Neuronal stem cell (in vitro differentiated cells): ENCODE measurements at regions not wholly inside any gene's neighbourhood (a gene's known extent, or its start where the extent isn't known, plus 50 kb on each side); places are given as distances from the start of the nearest gene placed in this dataset.

ENCODE experiments used
- DNase-seq: peaks from one replicate; pipeline ENCODE4 v3.0.0-alpha.2; 2013; ENCODE audit warnings: low spot score
- H2AFZ ChIP-seq: one replicate; pipeline ENCODE4 v1.6.1; 2013; ENCODE audit warnings: mild to moderate bottlenecking, low read length, inconsistent platforms
- H2AK5ac ChIP-seq: 2 replicates; pipeline ENCODE4 v1.6.1; 2013; ENCODE audit warnings: low read depth, mild to moderate bottlenecking, inconsistent platforms, low read length, moderate library complexity, mixed read lengths
- H2BK120ac ChIP-seq: 2 replicates; pipeline ENCODE4 v1.6.1; 2013; ENCODE audit warnings: low read depth, mild to moderate bottlenecking, inconsistent platforms, low read length, moderate library complexity, mixed read lengths
- H2BK12ac ChIP-seq: one replicate; pipeline ENCODE4 v1.6.1; 2013; ENCODE audit warnings: low read length, inconsistent platforms
- H2BK15ac ChIP-seq: 2 replicates; pipeline ENCODE4 v1.6.1; 2013; ENCODE audit warnings: mild to moderate bottlenecking, low read length, inconsistent platforms, mixed read lengths
- H2BK5ac ChIP-seq: one replicate; pipeline ENCODE4 v1.6.1; 2013; ENCODE audit warnings: inconsistent platforms, mild to moderate bottlenecking, low read length, moderate library complexity
- H3K14ac ChIP-seq: one replicate; pipeline ENCODE4 v1.6.1; 2013; ENCODE audit warnings: low read length, inconsistent platforms
- H3K18ac ChIP-seq: 2 replicates; pipeline ENCODE4 v1.6.1; 2013; ENCODE audit warnings: low read length, inconsistent platforms
- H3K23ac ChIP-seq: 2 replicates; pipeline ENCODE4 v1.6.1; 2013; ENCODE audit warnings: low read depth, mild to moderate bottlenecking, mixed read lengths, low read length, inconsistent platforms; ENCODE audit not compliant: poor library complexity
- H3K27ac ChIP-seq: replicated peaks from 3 replicates; pipeline ENCODE4 v1.5.1; 2013; ENCODE audit warnings: low read length, inconsistent platforms
- H3K27me3 ChIP-seq, 3 experiments: 2 replicates each; pipeline ENCODE4 v1.6.1; 2013; ENCODE audit warnings: low read length in 3 of 3, mild to moderate bottlenecking in 2 of 3, inconsistent platforms in 1 of 3, low read depth in 1 of 3, mixed read lengths in 1 of 3, moderate library complexity in 1 of 3; ENCODE audit not compliant: control insufficient read depth in 3 of 3, insufficient read depth in 3 of 3
- H3K36me3 ChIP-seq, 2 donors: replicated peaks in 1 of 2; 2 replicates each; pipeline ENCODE4 v1.6.1; 2013; ENCODE audit warnings: low read length in 2 of 2; ENCODE audit not compliant: control insufficient read depth in 2 of 2, insufficient read depth in 2 of 2
- H3K4ac ChIP-seq: 2 replicates; pipeline ENCODE4 v1.6.1; 2013; ENCODE audit warnings: inconsistent platforms, mild to moderate bottlenecking, low read length, moderate library complexity
- H3K4me1 ChIP-seq, 2 donors: 1 replicate in 1 of 2; 2 replicates in 1 of 2; pipeline ENCODE4 v1.6.1; 2013; ENCODE audit warnings: low read length in 2 of 2, low read depth in 1 of 2; ENCODE audit not compliant: control insufficient read depth in 2 of 2, insufficient read depth in 1 of 2
- H3K4me2 ChIP-seq: one replicate; pipeline ENCODE4 v1.6.1; 2013; ENCODE audit warnings: mild to moderate bottlenecking, low read length, inconsistent platforms; ENCODE audit not compliant: insufficient read depth, poor library complexity, severe bottlenecking
- H3K4me3 ChIP-seq, 2 donors: 2 replicates each; pipeline ENCODE4 v1.5.1; 2013; ENCODE audit warnings: low read length in 2 of 2, mild to moderate bottlenecking in 2 of 2, inconsistent platforms in 1 of 2, moderate library complexity in 1 of 2
- H3K79me1 ChIP-seq: one replicate; pipeline ENCODE4 v1.6.1; 2013; ENCODE audit warnings: low read depth, mild to moderate bottlenecking, inconsistent platforms, low read length, moderate library complexity
- H3K9ac ChIP-seq: one replicate; pipeline ENCODE4 v1.6.1; 2013; ENCODE audit warnings: mild to moderate bottlenecking, low read depth, low read length, inconsistent platforms; ENCODE audit not compliant: poor library complexity
- H3K9me3 ChIP-seq, 2 donors: replicated peaks in 1 of 2; 2 replicates each; pipeline versions ENCODE3 to v1.6.1; 2013; ENCODE audit warnings: low read length in 2 of 2, mild to moderate bottlenecking in 2 of 2, inconsistent platforms in 1 of 2, low read depth in 1 of 2, mixed read lengths in 1 of 2, moderate library complexity in 1 of 2; ENCODE audit not compliant: control insufficient read depth in 2 of 2, insufficient read depth in 1 of 2
- H4K8ac ChIP-seq: one replicate; pipeline ENCODE4 v1.6.1; 2013; ENCODE audit warnings: low read depth, mild to moderate bottlenecking, inconsistent platforms, low read length, moderate library complexity
- H4K91ac ChIP-seq: one replicate; pipeline ENCODE4 v1.6.1; 2013; ENCODE audit warnings: low read length, low read depth, mild to moderate bottlenecking, inconsistent platforms; ENCODE audit not compliant: poor library complexity
- WGBS, 2 donors: extraction: QIAGEN DNeasy Blood & Tissue Kit; methylation state at CpG; one replicate each; pipeline ENCODE4 v1.1.7; 2013; ENCODE audit warnings: missing lambda C conversion rate in 2 of 2, mixed read lengths in 1 of 2; ENCODE audit not compliant: insufficient read length in 2 of 2, insufficient replicate concordance in 1 of 2; ENCODE audit errors: extremely low coverage in 2 of 2; 5-methylcytosine and 5-hydroxymethylcytosine counted together

GRCh38 chr9:13963005-13963653 is 350.8 kb downstream of the NFIB start:
- WGBS, 2 donors = no CpG with 5 or more reads among the region's 3 CpGs
- no peak overlapping the region for H2BK120ac ChIP-seq
- no peak overlapping the region for H2AFZ ChIP-seq

GRCh38 chr9:13962006-13962405 is 351.9 kb downstream of the NFIB start:
- Histone ChIP-seq H3K4me2 (no peak overlapping the region), H3K9ac (no peak overlapping the region), H3K36me3 (no peaks in the 10 kb centered on the region), H3K9me3 (no peaks in the 10 kb centered on the region), H3K4ac (no peak overlapping the region), H2BK5ac (no peak overlapping the region), H2AFZ (no peak overlapping the region), H2BK12ac (no peak overlapping the region), H3K18ac (no peak overlapping the region), H4K91ac (no peak overlapping the region), H3K27me3 (no peaks in the 10 kb centered on the region), H2BK15ac (no peak overlapping the region), H3K79me1 (no peaks in the 10 kb centered on the region), H3K4me1 (peaks cover under 1 to 6% of the 10 kb centered on the region in 2 donors), H3K4me3 (no peak overlapping the region), H4K8ac (no peak overlapping the region), H2AK5ac (no peak overlapping the region), H3K14ac (no peak overlapping the region), H2BK120ac (no peak overlapping the region), H3K27ac (no peak overlapping the region), H3K23ac (no peak overlapping the region)
- no CpG with 5 or more reads among the region's 6 CpGs for WGBS, 2 donors
- DNase-seq = no peak

More at GRCh38 chr9:13963005-13963653, 350.8 kb downstream of the NFIB start:
- H2BK15ac ChIP-seq = no peak overlapping the region
- no peak overlapping the region for H4K8ac ChIP-seq
- no peak overlapping the region for H2BK5ac ChIP-seq
- no peak overlapping the region for H3K18ac ChIP-seq
- H3K27me3 ChIP-seq = no peaks in the 10 kb centered on the region
- H2AK5ac ChIP-seq = no peak overlapping the region
- no peaks in the 10 kb centered on the region for H3K36me3 ChIP-seq
- no peak overlapping the region for H3K27ac ChIP-seq
- DNase-seq = no peak
- no peaks in the 10 kb centered on the region for H3K79me1 ChIP-seq
- H3K9me3 ChIP-seq = no peaks in the 10 kb centered on the region
- H3K4me3 ChIP-seq = no peak overlapping the region
- no peak overlapping the region for H3K4ac ChIP-seq
- no peak overlapping the region for H4K91ac ChIP-seq
- no peak overlapping the region for H3K4me2 ChIP-seq
- no peak overlapping the region for H3K23ac ChIP-seq
- no peak overlapping the region for H3K14ac ChIP-seq
- H2BK12ac ChIP-seq = no peak overlapping the region
- H3K9ac ChIP-seq = no peak overlapping the region
- H3K4me1 ChIP-seq = peaks cover 3 to 11% of the 10 kb centered on the region in 2 donors

- Histone ChIP-seq H3K4me2 (no peak overlapping the region), H3K4ac (no peak overlapping the region), H2AFZ (no peak overlapping the region), H4K91ac (no peak overlapping the region), H3K27me3 (no peaks in the 10 kb centered on the region), H3K9ac (no peak overlapping the region), H2BK15ac (no peak overlapping the region), H4K8ac (no peak overlapping the region), H3K23ac (no peak overlapping the region), H3K18ac (no peak overlapping the region), H2BK12ac (no peak overlapping the region), H2AK5ac (no peak overlapping the region), H3K14ac (no peak overlapping the region), H3K79me1 (no peaks in the 10 kb centered on the region), H2BK120ac (no peak overlapping the region), H3K4me3 (no peak overlapping the region), H3K27ac (no peak overlapping the region), H3K36me3 (no peaks in the 10 kb centered on the region), H3K4me1 (peaks cover 0 to 1% of the 10 kb centered on the region in 2 donors), H2BK5ac (no peak overlapping the region), H3K9me3 (no peaks in the 10 kb centered on the region)
- no peak for DNase-seq
- WGBS, 2 donors = no CpG with 5 or more reads among the region's 11 CpGs
Measured at GRCh38 chr9:13960011-13960765, 353.8 kb downstream of the NFIB start.

- H3K4me2 ChIP-seq = no peak overlapping the region
- H3K4ac ChIP-seq = no peak overlapping the region
- H3K9me3 ChIP-seq = no peaks in the 10 kb centered on the region
- no peak overlapping the region for H4K8ac ChIP-seq
- no peaks in the 10 kb centered on the region for H3K27me3 ChIP-seq
- no peak overlapping the region for H2BK120ac ChIP-seq
- no peak overlapping the region for H2AK5ac ChIP-seq
- no peak overlapping the region for H2BK15ac ChIP-seq
- no peak overlapping the region for H3K4me3 ChIP-seq
- no peak overlapping the region for H2BK12ac ChIP-seq
- no peaks in the 10 kb centered on the region for H3K79me1 ChIP-seq
- no peak overlapping the region for H3K23ac ChIP-seq
- no peak overlapping the region for H3K14ac ChIP-seq
- no peak overlapping the region for H4K91ac ChIP-seq
- H3K36me3 ChIP-seq = no peaks in the 10 kb centered on the region
- no peak overlapping the region for H2AFZ ChIP-seq
- no peak overlapping the region for H2BK5ac ChIP-seq
- H3K9ac ChIP-seq = no peak overlapping the region
- no peak for DNase-seq
- no peak overlapping the region for H3K27ac ChIP-seq
- WGBS, 2 donors = no CpG with 5 or more reads among the region's 1 CpG
- peaks cover 1 to 6% of the 10 kb centered on the region in 2 donors for H3K4me1 ChIP-seq
- no peak overlapping the region for H3K18ac ChIP-seq
Measured at GRCh38 chr9:13958672-13959071, 355.3 kb downstream of the NFIB start.
